ENCODE measurements at regions not wholly inside any gene's neighbourhood (a gene's known extent, or its start where the extent isn't known, plus 50 kb on each side); places are given as distances from the start of the nearest gene placed in this dataset.

DNA sequence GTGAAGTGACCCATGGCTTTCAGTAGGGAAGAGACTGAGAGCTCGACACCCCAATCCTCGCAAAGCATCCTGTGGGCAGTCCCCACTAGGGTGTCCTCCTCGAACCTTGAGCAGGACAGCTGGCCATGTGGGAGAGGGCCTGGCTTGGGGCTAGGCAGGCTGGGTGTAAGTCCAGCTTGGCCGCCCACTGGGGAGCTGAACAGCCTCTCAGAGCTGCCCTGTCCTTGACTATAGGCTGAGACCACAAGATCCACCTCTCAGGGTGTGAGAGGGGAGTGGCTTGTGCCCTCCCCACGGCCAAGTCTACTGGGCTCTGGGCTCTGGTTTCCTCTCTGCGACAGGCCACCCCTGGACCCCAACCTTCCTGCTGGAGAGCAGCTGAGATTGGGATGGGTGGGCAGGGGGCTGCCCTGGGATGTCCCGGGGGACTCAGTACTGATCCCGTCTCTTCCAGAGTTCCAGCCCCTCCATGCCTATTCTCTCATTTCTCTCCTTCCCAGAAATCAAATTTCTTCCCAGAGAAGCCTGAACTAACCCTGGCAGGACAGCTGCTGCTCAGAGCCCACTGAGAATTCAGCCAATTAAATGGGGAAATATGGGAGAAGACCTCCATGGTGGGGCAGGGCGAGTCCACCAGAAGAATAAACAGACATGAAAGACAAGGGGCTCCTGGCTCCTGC is 282.9 kb downstream of the PTPRU start:
- no peak overlapping the region for H3K4me3 ChIP-seq (replicated peaks; ENCODE audit: low read depth, low read length)
- TF ChIP-seq, protein P1, sequence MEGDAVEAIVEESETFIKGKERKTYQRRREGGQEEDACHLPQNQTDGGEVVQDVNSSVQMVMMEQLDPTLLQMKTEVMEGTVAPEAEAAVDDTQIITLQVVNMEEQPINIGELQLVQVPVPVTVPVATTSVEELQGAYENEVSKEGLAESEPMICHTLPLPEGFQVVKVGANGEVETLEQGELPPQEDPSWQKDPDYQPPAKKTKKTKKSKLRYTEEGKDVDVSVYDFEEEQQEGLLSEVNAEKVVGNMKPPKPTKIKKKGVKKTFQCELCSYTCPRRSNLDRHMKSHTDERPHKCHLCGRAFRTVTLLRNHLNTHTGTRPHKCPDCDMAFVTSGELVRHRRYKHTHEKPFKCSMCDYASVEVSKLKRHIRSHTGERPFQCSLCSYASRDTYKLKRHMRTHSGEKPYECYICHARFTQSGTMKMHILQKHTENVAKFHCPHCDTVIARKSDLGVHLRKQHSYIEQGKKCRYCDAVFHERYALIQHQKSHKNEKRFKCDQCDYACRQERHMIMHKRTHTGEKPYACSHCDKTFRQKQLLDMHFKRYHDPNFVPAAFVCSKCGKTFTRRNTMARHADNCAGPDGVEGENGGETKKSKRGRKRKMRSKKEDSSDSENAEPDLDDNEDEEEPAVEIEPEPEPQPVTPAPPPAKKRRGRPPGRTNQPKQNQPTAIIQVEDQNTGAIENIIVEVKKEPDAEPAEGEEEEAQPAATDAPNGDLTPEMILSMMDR (IDR thresholded peaks at IDR 0.05; ENCODE audit: low read length, missing control alignments) = no peak
- no peak for DNase-seq (ENCODE audit: low read depth)

DNA sequence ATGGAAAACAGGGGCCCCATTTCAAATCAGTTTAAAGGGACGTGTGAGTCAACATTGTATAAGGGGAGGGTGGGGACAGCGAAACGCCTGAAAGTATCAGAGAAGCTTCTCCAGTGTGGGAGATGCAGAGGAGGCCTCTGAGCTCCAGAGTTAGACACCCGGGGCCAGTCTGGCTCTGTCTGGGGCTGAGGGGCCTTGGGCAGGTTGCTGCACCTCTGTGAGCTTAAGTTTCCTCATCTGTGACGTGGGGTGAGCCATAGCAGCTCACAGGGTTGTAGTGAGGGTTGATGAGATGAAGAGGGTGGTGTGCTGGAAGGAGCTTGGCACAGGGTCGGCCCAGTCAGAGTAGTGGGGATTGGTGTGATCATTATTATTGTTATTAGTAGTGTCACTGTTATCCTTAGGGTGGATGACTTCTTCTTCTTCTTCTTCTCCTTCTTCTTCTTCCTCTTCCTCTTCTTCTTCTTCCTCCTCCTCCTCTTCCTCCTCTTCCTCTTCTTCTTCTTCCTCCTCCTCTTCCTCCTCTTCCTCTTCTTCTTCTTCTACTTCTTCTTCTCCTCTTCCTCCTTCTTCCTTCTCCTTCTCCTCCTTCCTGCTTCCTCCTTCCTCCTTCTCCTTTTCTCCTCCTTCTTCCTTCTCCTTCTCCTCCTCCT is 282.0 kb downstream of the PTPRU start:
- TF ChIP-seq, protein P1 (IDR thresholded peaks at IDR 0.05; ENCODE audit: low read length, missing control alignments) = no peak
- H3K4me3 ChIP-seq (replicated peaks; ENCODE audit: low read depth, low read length) = no peak overlapping the region
- DNase-seq (ENCODE audit: low read depth) = no peak

DNA sequence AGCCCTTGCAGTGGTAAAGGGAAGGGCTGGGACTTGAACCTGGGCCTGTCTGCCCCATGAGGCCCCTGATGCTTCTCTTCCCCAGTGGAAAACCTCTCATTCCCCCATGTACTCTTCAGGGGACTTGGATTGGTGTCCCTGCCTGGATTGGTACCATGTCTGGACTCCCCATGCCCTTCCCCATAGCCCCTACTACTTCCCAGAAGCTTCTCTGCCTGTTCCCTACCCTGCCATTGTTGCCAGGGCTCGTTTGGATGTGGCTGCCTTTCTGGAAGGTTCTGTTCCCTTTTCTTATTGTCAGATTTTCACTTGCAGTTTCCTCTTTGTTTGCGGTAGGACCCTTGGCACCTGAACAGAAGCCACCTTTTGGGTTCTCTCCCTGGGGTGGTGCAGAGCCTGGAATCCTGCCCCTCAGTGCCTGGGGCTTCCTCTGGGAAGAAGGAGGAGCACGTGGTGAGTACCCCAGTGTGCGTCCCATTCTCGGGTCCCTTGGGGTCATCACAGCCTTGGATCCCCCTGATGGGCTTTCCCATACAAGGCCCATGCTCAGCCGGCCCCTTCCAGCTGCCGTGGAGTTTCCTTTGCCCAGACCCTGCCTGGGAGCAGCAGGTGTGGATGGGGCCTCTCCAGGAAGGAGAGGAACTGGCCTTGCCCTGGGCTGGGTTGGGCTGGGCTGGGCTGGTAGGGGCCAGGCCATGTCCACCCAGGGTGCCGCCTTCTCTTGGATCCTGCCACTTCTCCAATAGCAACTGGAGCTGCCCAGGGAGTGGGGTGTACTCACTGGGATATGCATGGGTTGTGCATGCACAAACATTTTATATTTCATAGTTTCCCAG is 281.1 kb downstream of the PTPRU start:
- no peak for DNase-seq (ENCODE audit: low read depth)
- TF ChIP-seq, protein P1 (IDR thresholded peaks at IDR 0.05; ENCODE audit: low read length, missing control alignments) = no peak
- no peak overlapping the region for H3K4me3 ChIP-seq (replicated peaks; ENCODE audit: low read depth, low read length)

DNA sequence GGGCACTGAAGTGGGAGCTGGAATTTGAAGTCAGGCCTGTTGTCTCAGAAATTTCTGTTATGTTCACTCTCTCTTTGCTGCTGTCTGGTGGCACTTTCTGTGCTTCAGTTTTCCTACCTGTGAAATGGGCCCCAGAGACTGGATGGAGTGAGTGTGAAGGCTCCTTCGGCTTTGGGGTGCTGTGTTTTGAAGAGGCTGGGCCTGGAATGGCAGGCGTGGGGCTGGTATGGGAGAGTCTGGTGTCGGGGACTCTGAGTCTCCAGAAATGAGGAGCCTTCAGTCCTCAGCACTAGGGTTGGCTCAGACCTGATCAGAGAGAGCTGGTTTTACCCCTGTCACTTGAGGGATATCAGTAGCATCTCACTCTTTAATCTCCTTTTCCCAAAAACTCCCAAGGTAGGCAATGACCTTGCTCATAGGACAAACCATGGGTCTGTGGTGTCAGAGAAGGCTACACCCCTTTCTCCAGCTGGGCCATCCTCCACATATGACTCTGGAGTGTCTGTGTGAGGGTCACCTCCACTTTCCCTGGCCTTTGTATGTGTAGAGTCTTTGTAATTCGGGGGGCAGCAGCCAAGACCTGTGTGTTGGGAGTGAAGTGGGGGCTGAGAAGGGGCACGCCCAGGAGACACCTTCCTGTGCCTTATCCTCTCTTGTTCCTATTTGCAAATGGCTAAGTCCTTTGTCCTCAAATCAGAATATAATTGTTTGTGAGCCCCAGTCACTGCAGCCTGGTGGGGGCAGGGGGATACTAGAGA is 279.9 kb downstream of the PTPRU start:
- TF ChIP-seq, protein P1 (IDR thresholded peaks at IDR 0.05; ENCODE audit: low read length, missing control alignments) = no peak
- DNase-seq (ENCODE audit: low read depth) = no peak
- H3K4me3 ChIP-seq (replicated peaks; ENCODE audit: low read depth, low read length) = no peak overlapping the region

DNA sequence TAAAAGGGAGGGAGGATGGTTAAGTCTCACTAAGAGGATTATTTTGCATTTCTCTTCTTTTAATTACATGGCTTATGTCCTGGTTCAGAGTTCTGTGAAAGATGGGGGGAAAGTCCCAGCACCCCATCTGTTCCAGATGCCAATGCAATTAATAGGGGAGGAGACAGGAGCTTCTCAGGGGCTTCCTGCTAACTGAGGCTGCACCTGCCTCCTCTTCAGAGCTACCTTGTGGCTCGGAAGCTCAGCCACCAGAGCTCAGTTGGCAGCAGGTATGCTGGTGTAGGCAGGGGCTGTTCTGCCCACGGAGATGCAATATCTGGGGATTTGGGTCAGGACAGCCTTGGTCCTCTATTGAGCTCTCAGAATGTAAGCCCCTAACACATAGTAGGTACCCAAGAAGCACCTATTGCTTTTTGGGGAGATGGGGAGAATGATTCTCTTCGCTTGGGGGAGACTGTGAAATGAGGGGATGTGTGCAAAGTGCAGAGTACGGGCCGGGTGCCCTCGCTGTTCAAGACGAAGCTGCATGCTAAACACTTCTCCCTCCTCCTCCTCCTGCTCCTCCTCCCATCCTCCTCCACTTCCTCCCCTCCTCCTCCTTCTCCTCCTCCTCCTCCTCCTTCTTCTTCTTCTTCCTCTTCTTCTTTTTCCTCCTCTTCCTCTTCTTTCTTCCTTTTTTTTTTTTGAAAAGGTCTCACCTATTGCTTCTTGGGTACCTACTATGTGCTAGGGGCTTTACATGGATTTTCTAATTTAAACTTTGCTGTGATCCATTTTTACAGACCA is 279.0 kb downstream of the PTPRU start:
- no peak overlapping the region for H3K4me3 ChIP-seq (replicated peaks; ENCODE audit: low read depth, low read length)
- DNase-seq (ENCODE audit: low read depth) = no peak
- TF ChIP-seq, protein P1 (IDR thresholded peaks at IDR 0.05; ENCODE audit: low read length, missing control alignments) = no peak

Data from fibroblast of pulmonary artery (primary cell).